SK-N-SH treated with all-trans-retinoic acid at 6 μM for 48 hours (cell line): ENCODE measurements at regions not wholly inside any gene's neighbourhood (a gene's known extent, or its start where the extent isn't known, plus 50 kb on each side); places are given as distances from the start of the nearest gene placed in this dataset.

Experiments used
- ATAC-seq: fragments of 200-7000 bp; cut with Tn5 transposase; 3 replicates; pipeline ENCODE4 v1.9.1; 2020; ENCODE audit warnings: mild to moderate bottlenecking, moderate library complexity
- BACH2 ChIP-seq: fragments of 250-450 bp; sonication (Bioruptor Pico); IDR thresholded peaks from 2 replicates; pipeline ENCODE4 v1.9.0; 2021; ENCODE audit warnings: mild to moderate bottlenecking, borderline replicate concordance
- CREB5 ChIP-seq: fragments of 250-450 bp; sonication (Bioruptor Pico); IDR thresholded peaks from 2 replicates; pipeline ENCODE4 v1.5.1; 2020; ENCODE audit warnings: low read depth, mild to moderate bottlenecking, moderate library complexity
- CSDC2 ChIP-seq: fragments of 250-450 bp; sonication (Bioruptor Pico); IDR thresholded peaks from 2 replicates; pipeline ENCODE4 v1.5.0; 2020; ENCODE audit warnings: mild to moderate bottlenecking, moderate library complexity
- ESRRG ChIP-seq: fragments of 250-450 bp; sonication (Bioruptor Pico); IDR thresholded peaks from 2 replicates; pipeline ENCODE4 v1.6.1; 2021; ENCODE audit warnings: mild to moderate bottlenecking
- GLIS3 ChIP-seq: fragments of 250-450 bp; sonication (Bioruptor Pico); IDR thresholded peaks from 2 replicates; pipeline ENCODE4 v1.5.0; 2020; ENCODE audit warnings: mild to moderate bottlenecking, moderate library complexity
- ISL1 ChIP-seq: fragments of 250-450 bp; sonication (Bioruptor Pico); IDR thresholded peaks from 2 replicates; pipeline ENCODE4 v2.1.2; 2022; ENCODE audit warnings: mild to moderate bottlenecking, moderate library complexity
- OSR1 ChIP-seq: fragments of 250-450 bp; sonication (Bioruptor Pico); IDR thresholded peaks from 2 replicates; pipeline ENCODE4 v1.8.0; 2022; ENCODE audit warnings: moderate library complexity, mild to moderate bottlenecking, inconsistent platforms
- PATZ1 ChIP-seq: fragments of 250-450 bp; sonication (Bioruptor Pico); IDR thresholded peaks from 2 replicates; pipeline ENCODE4 v1.8.0; 2020; ENCODE audit warnings: mild to moderate bottlenecking, moderate library complexity, borderline replicate concordance
- PPARA ChIP-seq: fragments of 250-450 bp; sonication (Bioruptor Pico); IDR thresholded peaks from 2 replicates; pipeline ENCODE4 v1.5.0; 2020; ENCODE audit warnings: mild to moderate bottlenecking, borderline replicate concordance
- SNAI2 ChIP-seq: fragments of 250-450 bp; sonication (Bioruptor Pico); IDR thresholded peaks from 2 replicates; pipeline ENCODE4 v1.5.0; 2020; ENCODE audit warnings: mild to moderate bottlenecking, moderate library complexity
- TOX ChIP-seq: fragments of 250-450 bp; sonication (Bioruptor Pico); IDR thresholded peaks from 2 replicates; pipeline ENCODE4 v1.8.0; 2021; ENCODE audit warnings: mild to moderate bottlenecking, moderate library complexity, borderline replicate concordance
- ZFP3 ChIP-seq: fragments of 250-450 bp; sonication (Bioruptor Pico); IDR thresholded peaks from 2 replicates; pipeline ENCODE4 v1.5.0; 2020; ENCODE audit warnings: mild to moderate bottlenecking, moderate library complexity
- ZFP30 ChIP-seq: fragments of 450-650 bp; formaldehyde crosslinking; IDR thresholded peaks from 2 replicates; pipeline ENCODE4 v1.5.0; 2022; ENCODE audit warnings: mild to moderate bottlenecking, moderate library complexity
- ZNF565 ChIP-seq: fragments of 450-650 bp; formaldehyde crosslinking; conservative IDR thresholded peaks from 2 replicates; pipeline ENCODE4 v1.5.0; 2020; ENCODE audit warnings: low read depth, mild to moderate bottlenecking, moderate library complexity
- ZNF70 ChIP-seq: fragments of 450-650 bp; formaldehyde crosslinking; IDR thresholded peaks from 2 replicates; pipeline ENCODE4 v1.5.0; 2020; ENCODE audit warnings: mild to moderate bottlenecking, moderate library complexity
- ZNF8 ChIP-seq: fragments of 450-650 bp; formaldehyde crosslinking; IDR thresholded peaks from 2 replicates; pipeline ENCODE4 v1.5.0; 2020; ENCODE audit warnings: mild to moderate bottlenecking, moderate library complexity
- TF ChIP-seq, protein P1 (sequence below): fragments of 250-450 bp; sonication (Bioruptor Pico); IDR thresholded peaks from 2 replicates; pipeline ENCODE4 v1.5.0; 2020; ENCODE audit warnings: mild to moderate bottlenecking, moderate library complexity
- TF ChIP-seq, protein P2 (sequence below): fragments of 250-450 bp; sonication (Bioruptor Pico); IDR thresholded peaks from 2 replicates; pipeline ENCODE4 v1.8.0; 2021; ENCODE audit warnings: low read depth, mild to moderate bottlenecking, moderate library complexity, borderline replicate concordance

GRCh38 chr6:147067184-147067583 lies 137.0 kb upstream of the STXBP5 start:
- ATAC-seq, result no peak
- TF ChIP-seq PPARA (CRISPR knock-in tag) (no peak), CREB5 (CRISPR knock-in tag) (no peak), OSR1 (CRISPR knock-in tag) (no peak), ESRRG (CRISPR knock-in tag) (no peak), ZFP30 (CRISPR knock-in tag) (no peak), ZNF70 (no peak)

DNA sequence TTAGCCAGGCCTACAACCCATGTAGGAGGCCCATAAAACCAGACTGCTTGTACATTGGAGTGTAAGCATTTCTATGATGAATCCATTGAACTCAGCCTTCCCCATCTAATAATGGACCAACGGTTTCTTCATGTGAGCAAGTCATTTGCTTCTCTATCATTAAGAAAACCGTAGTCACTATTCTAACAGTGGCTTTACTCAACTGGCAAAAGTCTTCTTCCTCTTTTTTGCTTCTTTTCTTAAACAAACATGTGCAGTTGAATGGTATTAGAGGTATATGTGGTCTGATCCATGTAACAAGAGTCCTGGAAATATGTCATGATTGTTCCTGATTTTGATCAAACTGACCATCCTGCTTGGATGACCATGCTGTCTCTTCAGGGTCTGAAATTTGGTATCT lies 132.4 kb upstream of the STXBP5 start:
- ATAC-seq, result no peak
- TF ChIP-seq, protein P1, sequence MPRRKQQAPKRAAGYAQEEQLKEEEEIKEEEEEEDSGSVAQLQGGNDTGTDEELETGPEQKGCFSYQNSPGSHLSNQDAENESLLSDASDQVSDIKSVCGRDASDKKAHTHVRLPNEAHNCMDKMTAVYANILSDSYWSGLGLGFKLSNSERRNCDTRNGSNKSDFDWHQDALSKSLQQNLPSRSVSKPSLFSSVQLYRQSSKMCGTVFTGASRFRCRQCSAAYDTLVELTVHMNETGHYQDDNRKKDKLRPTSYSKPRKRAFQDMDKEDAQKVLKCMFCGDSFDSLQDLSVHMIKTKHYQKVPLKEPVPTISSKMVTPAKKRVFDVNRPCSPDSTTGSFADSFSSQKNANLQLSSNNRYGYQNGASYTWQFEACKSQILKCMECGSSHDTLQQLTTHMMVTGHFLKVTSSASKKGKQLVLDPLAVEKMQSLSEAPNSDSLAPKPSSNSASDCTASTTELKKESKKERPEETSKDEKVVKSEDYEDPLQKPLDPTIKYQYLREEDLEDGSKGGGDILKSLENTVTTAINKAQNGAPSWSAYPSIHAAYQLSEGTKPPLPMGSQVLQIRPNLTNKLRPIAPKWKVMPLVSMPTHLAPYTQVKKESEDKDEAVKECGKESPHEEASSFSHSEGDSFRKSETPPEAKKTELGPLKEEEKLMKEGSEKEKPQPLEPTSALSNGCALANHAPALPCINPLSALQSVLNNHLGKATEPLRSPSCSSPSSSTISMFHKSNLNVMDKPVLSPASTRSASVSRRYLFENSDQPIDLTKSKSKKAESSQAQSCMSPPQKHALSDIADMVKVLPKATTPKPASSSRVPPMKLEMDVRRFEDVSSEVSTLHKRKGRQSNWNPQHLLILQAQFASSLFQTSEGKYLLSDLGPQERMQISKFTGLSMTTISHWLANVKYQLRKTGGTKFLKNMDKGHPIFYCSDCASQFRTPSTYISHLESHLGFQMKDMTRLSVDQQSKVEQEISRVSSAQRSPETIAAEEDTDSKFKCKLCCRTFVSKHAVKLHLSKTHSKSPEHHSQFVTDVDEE (CRISPR knock-in tag), result no peak
- no peak for TF ChIP-seq ZNF565 (CRISPR knock-in tag)
- TF ChIP-seq CSDC2 (CRISPR knock-in tag), result no peak
- no peak for TF ChIP-seq ZNF8
- TF ChIP-seq ZFP3 (CRISPR knock-in tag), result no peak
- no peak for TF ChIP-seq PATZ1 (CRISPR knock-in tag)
- no peak for TF ChIP-seq SNAI2 (CRISPR knock-in tag)

GRCh38 chr6:147075381-147075780 lies 128.8 kb upstream of the STXBP5 start:
- no peak for ATAC-seq
- no peak for TF ChIP-seq ZNF8
- TF ChIP-seq SNAI2 (CRISPR knock-in tag), result no peak
- TF ChIP-seq, all 23 proteins: peak for 0

DNA sequence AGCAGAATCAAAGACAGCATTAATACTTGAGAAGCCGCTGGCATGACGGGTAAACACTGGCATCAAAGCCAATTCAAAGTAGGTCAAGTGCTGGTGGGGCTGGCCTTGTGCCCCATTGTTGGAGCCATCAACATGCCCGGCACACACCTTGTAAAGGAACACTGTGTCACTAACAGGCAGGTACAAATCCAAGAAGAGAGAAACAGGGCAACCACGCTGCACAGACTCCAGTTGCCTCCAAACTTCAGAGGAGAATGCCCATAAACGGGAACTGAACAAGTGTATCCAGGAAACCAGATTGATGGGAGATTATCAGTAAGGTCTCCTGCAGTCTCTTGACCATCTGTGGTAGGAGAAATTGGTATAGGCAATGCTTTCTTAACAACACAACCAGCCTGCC lies 127.0 kb upstream of the STXBP5 start:
- no peak for TF ChIP-seq BACH2 (CRISPR knock-in tag)
- TF ChIP-seq ISL1 (CRISPR knock-in tag), result no peak
- TF ChIP-seq TOX, result no peak
- no peak for ATAC-seq

DNA sequence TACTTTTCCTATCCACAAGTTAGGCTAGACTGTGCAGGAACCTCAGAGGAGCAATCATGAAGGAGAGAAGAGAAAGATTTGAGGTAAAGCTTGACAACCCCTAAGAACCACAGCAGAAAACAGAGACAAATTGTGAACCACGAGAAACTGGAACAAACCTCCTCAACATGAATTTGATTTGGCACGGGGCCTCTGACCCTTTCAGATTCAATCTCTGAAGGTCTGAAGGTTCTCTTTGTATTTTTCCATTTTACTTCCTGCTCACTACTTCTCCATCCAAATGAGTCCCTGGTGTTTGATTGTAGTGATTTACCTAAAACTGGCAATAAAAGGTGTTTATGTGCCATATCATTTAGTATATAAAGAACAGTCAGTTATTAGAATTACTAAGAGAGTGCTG lies 126.1 kb upstream of the STXBP5 start:
- ATAC-seq, result no peak

More for the DNA sequence above, 126.1 kb upstream of the STXBP5 start:
- TF ChIP-seq GLIS3, result no peak
- TF ChIP-seq BACH2 (CRISPR knock-in tag), result no peak
- TF ChIP-seq, protein P2, sequence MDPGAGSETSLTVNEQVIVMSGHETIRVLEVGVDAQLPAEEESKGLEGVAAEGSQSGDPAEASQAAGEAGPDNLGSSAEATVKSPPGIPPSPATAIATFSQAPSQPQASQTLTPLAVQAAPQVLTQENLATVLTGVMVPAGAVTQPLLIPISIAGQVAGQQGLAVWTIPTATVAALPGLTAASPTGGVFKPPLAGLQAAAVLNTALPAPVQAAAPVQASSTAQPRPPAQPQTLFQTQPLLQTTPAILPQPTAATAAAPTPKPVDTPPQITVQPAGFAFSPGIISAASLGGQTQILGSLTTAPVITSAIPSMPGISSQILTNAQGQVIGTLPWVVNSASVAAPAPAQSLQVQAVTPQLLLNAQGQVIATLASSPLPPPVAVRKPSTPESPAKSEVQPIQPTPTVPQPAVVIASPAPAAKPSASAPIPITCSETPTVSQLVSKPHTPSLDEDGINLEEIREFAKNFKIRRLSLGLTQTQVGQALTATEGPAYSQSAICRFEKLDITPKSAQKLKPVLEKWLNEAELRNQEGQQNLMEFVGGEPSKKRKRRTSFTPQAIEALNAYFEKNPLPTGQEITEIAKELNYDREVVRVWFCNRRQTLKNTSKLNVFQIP, result no peak
- TF ChIP-seq, protein P1 (CRISPR knock-in tag), result no peak
- no peak for TF ChIP-seq CSDC2 (CRISPR knock-in tag)
